ENCODE measurements at regions not wholly inside any gene's neighbourhood (a gene's known extent, or its start where the extent isn't known, plus 50 kb on each side); places are given as distances from the start of the nearest gene placed in this dataset.

DNA sequence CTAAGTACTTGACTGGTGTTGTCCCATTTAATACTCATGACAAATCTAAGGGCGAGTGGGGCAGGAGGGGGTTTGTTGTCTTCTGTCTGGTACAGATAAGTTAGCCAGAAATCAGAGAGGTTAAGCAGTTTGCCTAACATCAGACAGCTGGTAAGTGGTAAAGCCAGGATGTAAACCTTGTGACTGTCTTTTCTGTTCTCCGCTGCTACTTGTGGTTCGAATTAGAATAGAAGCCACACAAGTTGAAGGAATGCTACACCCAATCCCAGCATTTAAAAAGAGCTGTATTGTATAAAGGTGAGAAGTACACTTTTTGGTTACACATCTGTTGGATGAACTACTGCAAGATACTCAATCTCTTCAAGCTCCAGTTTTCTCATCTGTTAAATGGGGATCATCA lies 474.7 kb upstream of the SUCLG2 start (continued):
- TF ChIP-seq PATZ1 (CRISPR knock-in tag; IDR thresholded peaks at IDR 0.05; ENCODE audit: borderline replicate concordance) (no peak), CSDC2 (CRISPR knock-in tag; IDR thresholded peaks at IDR 0.05) (no peak), ZFP30 (CRISPR knock-in tag; IDR thresholded peaks at IDR 0.05) (no peak), ZNF8 (CRISPR knock-in tag; IDR thresholded peaks at IDR 0.05) (no peak), ZNF565 (CRISPR knock-in tag; conservative IDR thresholded peaks at IDR 0.05; ENCODE audit: low read depth) (no peak), TCF4 (CRISPR knock-in tag; IDR thresholded peaks at IDR 0.05; ENCODE audit: borderline replicate concordance) (no peak), BACH2 (CRISPR knock-in tag; IDR thresholded peaks at IDR 0.05; ENCODE audit: borderline replicate concordance) (no peak), ZFP3 (CRISPR knock-in tag; IDR thresholded peaks at IDR 0.05) (no peak), PPARA (CRISPR knock-in tag; IDR thresholded peaks at IDR 0.05; ENCODE audit: borderline replicate concordance) (no peak)
- TF ChIP-seq, protein P1, sequence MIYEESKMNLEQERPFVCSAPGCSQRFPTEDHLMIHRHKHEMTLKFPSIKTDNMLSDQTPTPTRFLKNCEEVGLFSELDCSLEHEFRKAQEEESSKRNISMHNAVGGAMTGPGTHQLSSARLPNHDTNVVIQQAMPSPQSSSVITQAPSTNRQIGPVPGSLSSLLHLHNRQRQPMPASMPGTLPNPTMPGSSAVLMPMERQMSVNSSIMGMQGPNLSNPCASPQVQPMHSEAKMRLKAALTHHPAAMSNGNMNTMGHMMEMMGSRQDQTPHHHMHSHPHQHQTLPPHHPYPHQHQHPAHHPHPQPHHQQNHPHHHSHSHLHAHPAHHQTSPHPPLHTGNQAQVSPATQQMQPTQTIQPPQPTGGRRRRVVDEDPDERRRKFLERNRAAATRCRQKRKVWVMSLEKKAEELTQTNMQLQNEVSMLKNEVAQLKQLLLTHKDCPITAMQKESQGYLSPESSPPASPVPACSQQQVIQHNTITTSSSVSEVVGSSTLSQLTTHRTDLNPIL (CRISPR knock-in tag; IDR thresholded peaks at IDR 0.05; ENCODE audit: low read depth): no peak

DNA sequence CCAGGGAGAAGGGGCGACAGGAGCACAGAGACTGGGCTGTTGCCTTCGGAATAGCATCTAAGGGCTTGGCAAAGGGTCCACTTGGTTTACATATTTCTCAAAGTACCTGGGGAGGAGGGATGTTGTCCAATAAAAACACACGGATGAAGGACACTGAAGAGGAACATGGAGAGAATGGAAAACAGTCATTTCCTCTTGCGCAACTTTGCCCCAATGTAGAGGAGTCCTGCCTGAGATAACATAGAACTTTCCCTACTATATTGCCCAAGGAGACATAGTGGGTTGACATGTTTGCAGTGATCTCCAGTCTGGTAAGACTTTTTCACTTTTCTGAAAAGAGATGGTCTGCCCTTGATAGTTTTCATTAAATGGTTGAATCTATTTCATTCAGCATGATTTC lies 468.8 kb upstream of the SUCLG2 start:
- ATAC-seq: no peak
- TF ChIP-seq, protein P1 (CRISPR knock-in tag; IDR thresholded peaks at IDR 0.05; ENCODE audit: low read depth): no peak
- TF ChIP-seq RARB (CRISPR knock-in tag; IDR thresholded peaks at IDR 0.05) (no peak), PPARA (CRISPR knock-in tag; IDR thresholded peaks at IDR 0.05; ENCODE audit: borderline replicate concordance) (no peak), ZFP3 (CRISPR knock-in tag; IDR thresholded peaks at IDR 0.05) (no peak), TSHZ2 (CRISPR knock-in tag; IDR thresholded peaks at IDR 0.05) (no peak), OSR1 (CRISPR knock-in tag; IDR thresholded peaks at IDR 0.05) (no peak), BACH2 (CRISPR knock-in tag; IDR thresholded peaks at IDR 0.05; ENCODE audit: borderline replicate concordance) (no peak), CSDC2 (CRISPR knock-in tag; IDR thresholded peaks at IDR 0.05) (no peak), ZFP30 (CRISPR knock-in tag; IDR thresholded peaks at IDR 0.05) (no peak), SNAI2 (CRISPR knock-in tag; IDR thresholded peaks at IDR 0.05) (no peak), PATZ1 (CRISPR knock-in tag; IDR thresholded peaks at IDR 0.05; ENCODE audit: borderline replicate concordance) (no peak), ZC3H10 (CRISPR knock-in tag; IDR thresholded peaks at IDR 0.05) (no peak), ESRRG (CRISPR knock-in tag; IDR thresholded peaks at IDR 0.05) (no peak), ISL1 (CRISPR knock-in tag; IDR thresholded peaks at IDR 0.05) (no peak), ZNF70 (CRISPR knock-in tag; IDR thresholded peaks at IDR 0.05) (no peak), GLIS3 (CRISPR knock-in tag; IDR thresholded peaks at IDR 0.05) (no peak), ZNF565 (CRISPR knock-in tag; conservative IDR thresholded peaks at IDR 0.05; ENCODE audit: low read depth) (no peak)
- TF ChIP-seq, protein P2, sequence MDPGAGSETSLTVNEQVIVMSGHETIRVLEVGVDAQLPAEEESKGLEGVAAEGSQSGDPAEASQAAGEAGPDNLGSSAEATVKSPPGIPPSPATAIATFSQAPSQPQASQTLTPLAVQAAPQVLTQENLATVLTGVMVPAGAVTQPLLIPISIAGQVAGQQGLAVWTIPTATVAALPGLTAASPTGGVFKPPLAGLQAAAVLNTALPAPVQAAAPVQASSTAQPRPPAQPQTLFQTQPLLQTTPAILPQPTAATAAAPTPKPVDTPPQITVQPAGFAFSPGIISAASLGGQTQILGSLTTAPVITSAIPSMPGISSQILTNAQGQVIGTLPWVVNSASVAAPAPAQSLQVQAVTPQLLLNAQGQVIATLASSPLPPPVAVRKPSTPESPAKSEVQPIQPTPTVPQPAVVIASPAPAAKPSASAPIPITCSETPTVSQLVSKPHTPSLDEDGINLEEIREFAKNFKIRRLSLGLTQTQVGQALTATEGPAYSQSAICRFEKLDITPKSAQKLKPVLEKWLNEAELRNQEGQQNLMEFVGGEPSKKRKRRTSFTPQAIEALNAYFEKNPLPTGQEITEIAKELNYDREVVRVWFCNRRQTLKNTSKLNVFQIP (CRISPR knock-in tag; IDR thresholded peaks at IDR 0.05; ENCODE audit: borderline replicate concordance, low read depth): no peak
- TF ChIP-seq, protein P3, sequence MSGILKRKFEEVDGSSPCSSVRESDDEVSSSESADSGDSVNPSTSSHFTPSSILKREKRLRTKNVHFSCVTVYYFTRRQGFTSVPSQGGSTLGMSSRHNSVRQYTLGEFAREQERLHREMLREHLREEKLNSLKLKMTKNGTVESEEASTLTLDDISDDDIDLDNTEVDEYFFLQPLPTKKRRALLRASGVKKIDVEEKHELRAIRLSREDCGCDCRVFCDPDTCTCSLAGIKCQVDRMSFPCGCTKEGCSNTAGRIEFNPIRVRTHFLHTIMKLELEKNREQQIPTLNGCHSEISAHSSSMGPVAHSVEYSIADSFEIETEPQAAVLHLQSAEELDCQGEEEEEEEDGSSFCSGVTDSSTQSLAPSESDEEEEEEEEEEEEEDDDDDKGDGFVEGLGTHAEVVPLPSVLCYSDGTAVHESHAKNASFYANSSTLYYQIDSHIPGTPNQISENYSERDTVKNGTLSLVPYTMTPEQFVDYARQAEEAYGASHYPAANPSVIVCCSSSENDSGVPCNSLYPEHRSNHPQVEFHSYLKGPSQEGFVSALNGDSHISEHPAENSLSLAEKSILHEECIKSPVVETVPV (CRISPR knock-in tag; IDR thresholded peaks at IDR 0.05): no peak

Measured in SK-N-SH treated with all-trans-retinoic acid at 6 μM for 48 hours (cell line).